ENCODE measurements at regions not wholly inside any gene's neighbourhood (a gene's known extent, or its start where the extent isn't known, plus 50 kb on each side); places are given as distances from the start of the nearest gene placed in this dataset.

GRCh38 chr13:105994340-105994739, 541.1 kb downstream of the EFNB2 start:
- Histone ChIP-seq H3K4me1 (peaks cover 0 to 5% of the 10 kb centered on the region in 2 donors), H3K27me3 (no peaks in the 10 kb centered on the region), H3K9me3 (no peaks in the 10 kb centered on the region), H3K36me3 (no peaks in the 10 kb centered on the region), H3K4me3 (no peak overlapping the region), H3K27ac (no peak overlapping the region)
- intact Hi-C loops (cut with DNase I; ENCODE audit: low total_unique reads): no loop called here
- no peak for TF ChIP-seq CTCF (IDR thresholded peaks at IDR 0.05)
- no peak for TF ChIP-seq POLR2A (IDR thresholded peaks at IDR 0.05)
- TF ChIP-seq POLR2AphosphoS5 (IDR thresholded peaks at IDR 0.05): no peak
- DNase-seq (ENCODE audit: low spot score in 2 of 2): no peak

GRCh38 chr13:105991622-105992277, 543.7 kb downstream of the EFNB2 start:
- Histone ChIP-seq H3K27me3 (no peaks in the 10 kb centered on the region), H3K27ac (peak overlapping the region; percentile 59 to 80), H3K4me1 (peaks cover 0 to 5% of the 10 kb centered on the region in 2 donors), H3K9me3 (no peaks in the 10 kb centered on the region), H3K4me3 (no peak overlapping the region), H3K36me3 (no peaks in the 10 kb centered on the region)
- intact Hi-C loops (cut with DNase I; ENCODE audit: low total_unique reads): no loop called here
- peak in 1 of 2 donors; percentile 95 for DNase-seq (ENCODE audit: low spot score in 2 of 2)
- TF ChIP-seq CTCF (IDR thresholded peaks at IDR 0.05): no peak
- peak; percentile 38 to 75 (median 66) for TF ChIP-seq POLR2AphosphoS5 (IDR thresholded peaks at IDR 0.05)

GRCh38 chr13:105991131-105991530, 544.3 kb downstream of the EFNB2 start:
- H3K4me3 ChIP-seq: no peak overlapping the region
- TF ChIP-seq CTCF (IDR thresholded peaks at IDR 0.05) (no peak), POLR2AphosphoS5 (IDR thresholded peaks at IDR 0.05) (no peak), POLR2A (IDR thresholded peaks at IDR 0.05) (no peak)
- H3K27ac ChIP-seq: peak overlapping the region; percentile 59 to 60
- peaks cover 0 to 5% of the 10 kb centered on the region in 2 donors for H3K4me1 ChIP-seq
- H3K27me3 ChIP-seq: no peaks in the 10 kb centered on the region
- DNase-seq (ENCODE audit: low spot score in 2 of 2): no peak
- no peaks in the 10 kb centered on the region for H3K9me3 ChIP-seq
- no peaks in the 10 kb centered on the region for H3K36me3 ChIP-seq
- intact Hi-C loops (cut with DNase I; ENCODE audit: low total_unique reads): no loop called here

GRCh38 chr13:105990256-105990958, 545.1 kb downstream of the EFNB2 start:
- no peak for DNase-seq (ENCODE audit: low spot score in 2 of 2)
- Histone ChIP-seq H3K9me3 (no peaks in the 10 kb centered on the region), H3K4me1 (peaks cover 0 to 5% of the 10 kb centered on the region in 2 donors), H3K27me3 (no peaks in the 10 kb centered on the region), H3K4me3 (no peak overlapping the region), H3K27ac (no peak overlapping the region), H3K36me3 (no peaks in the 10 kb centered on the region)
- intact Hi-C loops (cut with DNase I; ENCODE audit: low total_unique reads): no loop called here
- TF ChIP-seq CTCF (IDR thresholded peaks at IDR 0.05): no peak
- no peak for TF ChIP-seq POLR2A (IDR thresholded peaks at IDR 0.05)
- no peak for TF ChIP-seq POLR2AphosphoS5 (IDR thresholded peaks at IDR 0.05)

- intact Hi-C loops (cut with DNase I; ENCODE audit: low total_unique reads): no loop called here
- Histone ChIP-seq H3K9me3 (no peaks in the 10 kb centered on the region), H3K4me3 (no peak overlapping the region), H3K36me3 (no peaks in the 10 kb centered on the region), H3K4me1 (no peaks in the 10 kb centered on the region), H3K27ac (no peak overlapping the region), H3K27me3 (no peaks in the 10 kb centered on the region)
- TF ChIP-seq POLR2AphosphoS5 (IDR thresholded peaks at IDR 0.05) (no peak), POLR2A (IDR thresholded peaks at IDR 0.05) (no peak), CTCF (IDR thresholded peaks at IDR 0.05) (no peak)
- DNase-seq (ENCODE audit: low spot score in 2 of 2): no peak
Measured at GRCh38 chr13:105984646-105985045, 550.8 kb downstream of the EFNB2 start.

Data from breast epithelium (tissue), 4 donors.